ENCODE measurements at regions not wholly inside any gene's neighbourhood (a gene's known extent, or its start where the extent isn't known, plus 50 kb on each side); places are given as distances from the start of the nearest gene placed in this dataset.

DNA sequence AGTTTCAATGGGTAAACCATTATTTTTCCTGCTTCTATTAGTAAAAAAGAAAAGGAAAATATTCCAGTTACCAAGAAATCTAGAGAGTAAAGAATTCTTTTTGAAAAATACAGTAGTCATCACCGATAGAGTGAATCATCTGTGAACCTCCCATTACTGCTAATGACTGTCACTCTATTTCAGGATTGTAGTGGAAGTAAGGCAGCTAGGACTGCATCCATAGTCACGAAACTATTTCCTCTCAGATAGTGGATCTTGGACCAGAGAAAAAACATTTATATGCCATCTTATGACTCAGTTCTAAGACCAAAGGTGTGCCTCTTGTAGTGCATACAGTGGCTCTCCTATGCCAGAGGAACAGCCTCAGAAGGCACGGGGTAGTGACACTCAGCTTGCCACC, 173.9 kb upstream of the PLEKHA5 start:
- DNase-seq (ENCODE audit: extremely low read depth, low read depth) = no peak

DNA sequence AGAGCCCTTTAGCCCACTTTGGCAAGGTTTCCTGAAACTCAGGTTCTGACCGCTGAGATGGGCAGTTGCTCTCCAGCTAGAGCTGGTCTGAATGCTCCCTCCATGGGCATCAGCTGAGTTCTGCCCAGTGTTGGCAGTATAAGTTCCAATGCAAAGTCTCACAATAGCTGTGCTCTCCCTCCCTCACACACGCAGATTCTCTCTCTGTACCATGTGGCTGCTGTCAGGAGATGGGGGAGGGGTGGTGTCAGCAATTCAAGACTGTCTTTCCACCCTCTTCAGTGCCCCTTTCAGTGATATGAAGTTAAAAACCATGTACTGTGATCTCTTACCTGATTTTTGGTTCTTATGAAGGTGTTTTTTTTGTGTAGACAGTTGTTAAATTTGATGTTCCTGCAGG, 164.3 kb upstream of the PLEKHA5 start:
- no peak for DNase-seq (ENCODE audit: extremely low read depth, low read depth)

DNA sequence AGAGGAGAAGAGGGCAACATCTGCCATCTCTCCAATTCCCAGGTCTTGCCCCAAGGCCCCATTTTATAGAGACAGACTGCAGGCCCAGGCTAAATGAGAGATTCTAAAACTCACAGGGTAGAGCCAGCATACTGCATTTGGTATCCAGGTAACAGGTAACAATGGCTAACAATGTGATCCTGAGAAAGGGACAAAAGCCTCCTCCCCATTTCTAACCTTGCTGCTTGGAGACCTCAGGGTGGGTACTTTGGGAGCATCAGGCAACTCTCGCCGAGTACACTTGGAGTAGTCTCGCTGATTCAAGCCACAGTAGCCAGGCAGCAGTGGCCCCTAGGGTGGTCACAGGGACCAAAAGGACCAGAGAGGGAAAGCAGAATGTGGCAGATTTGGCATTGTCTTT, 162.6 kb upstream of the PLEKHA5 start:
- no peak for DNase-seq (ENCODE audit: extremely low read depth, low read depth)

- no peak for DNase-seq (ENCODE audit: extremely low read depth, low read depth)
Observed at GRCh38 chr12:18967814-18968213, 161.7 kb upstream of the PLEKHA5 start.

DNA sequence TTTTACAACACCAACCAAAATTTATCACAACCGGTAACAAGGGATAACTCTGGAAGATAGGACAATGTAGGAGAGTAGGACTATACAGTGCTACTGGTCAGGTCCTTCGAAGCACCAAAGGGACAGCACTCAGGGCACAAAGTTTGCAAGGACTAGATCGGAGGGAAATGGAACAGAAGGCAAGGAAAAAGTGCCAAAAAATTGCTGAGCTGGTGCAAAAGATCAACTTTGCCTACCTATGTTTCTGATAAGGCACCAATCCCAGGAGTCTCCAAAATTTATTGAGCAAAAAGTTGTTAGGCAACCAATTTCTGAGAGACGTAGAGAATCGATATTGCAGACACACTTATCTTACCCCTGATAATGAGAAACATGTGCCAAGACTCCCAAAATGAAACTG, 160.0 kb upstream of the PLEKHA5 start:
- DNase-seq (ENCODE audit: extremely low read depth, low read depth) = no peak

- no peak for DNase-seq (ENCODE audit: extremely low read depth, low read depth)
Observed at GRCh38 chr12:18970603-18971002, 158.9 kb upstream of the PLEKHA5 start.

DNA sequence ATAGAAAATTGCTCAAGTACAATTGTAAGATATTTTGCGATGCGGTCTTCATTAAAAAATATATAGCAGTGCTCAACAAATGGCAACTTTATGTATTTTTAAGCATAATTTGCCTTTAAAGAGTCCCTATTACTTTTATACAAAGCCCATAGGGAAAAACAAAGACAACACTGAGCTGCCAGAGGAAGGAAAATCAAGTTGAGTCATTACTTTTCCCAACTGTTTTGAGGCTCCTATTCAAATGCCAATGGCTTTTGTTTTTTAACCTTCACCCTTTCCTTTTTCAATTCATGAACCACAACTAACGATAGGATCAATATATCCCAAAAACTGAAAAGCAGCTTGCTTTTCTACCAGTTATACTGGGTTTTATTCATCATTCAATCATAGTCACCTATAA, 157.6 kb upstream of the PLEKHA5 start:
- no peak for DNase-seq (ENCODE audit: extremely low read depth, low read depth)

GRCh38 chr12:18975933-18976332, 153.6 kb upstream of the PLEKHA5 start:
- no peak for DNase-seq (ENCODE audit: extremely low read depth, low read depth)

GRCh38 chr12:18979401-18980126, 150.0 kb upstream of the PLEKHA5 start:
- DNase-seq (ENCODE audit: extremely low read depth, low read depth) = no peak

DNA sequence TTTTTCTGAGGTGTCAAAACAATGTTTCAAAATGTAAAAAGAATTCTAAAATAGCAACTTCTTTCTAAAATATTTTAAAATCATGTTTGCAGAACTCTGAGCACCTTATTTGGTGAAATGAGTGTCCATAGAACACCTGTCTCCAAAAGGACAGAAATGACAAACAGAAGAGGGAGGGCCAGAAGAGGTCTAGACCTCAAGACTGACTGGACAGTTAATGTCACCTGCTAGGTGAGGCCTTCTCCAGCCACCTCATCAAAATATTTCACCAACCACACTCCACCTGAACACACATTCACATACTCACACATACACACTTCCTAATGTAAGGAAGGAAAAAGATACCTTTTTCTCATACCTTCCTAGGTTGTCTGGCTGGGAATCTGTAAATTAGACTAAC, 147.8 kb upstream of the PLEKHA5 start:
- DNase-seq (ENCODE audit: extremely low read depth, low read depth) = no peak

GRCh38 chr12:18982226-18982949, 147.1 kb upstream of the PLEKHA5 start:
- DNase-seq (ENCODE audit: extremely low read depth, low read depth) = no peak

GRCh38 chr12:18983854-18984253, 145.7 kb upstream of the PLEKHA5 start:
- no peak for DNase-seq (ENCODE audit: extremely low read depth, low read depth)

GRCh38 chr12:18990856-18991255, 138.7 kb upstream of the PLEKHA5 start:
- DNase-seq (ENCODE audit: extremely low read depth, low read depth) = no peak

GRCh38 chr12:18992336-18992735, 137.2 kb upstream of the PLEKHA5 start:
- no peak for DNase-seq (ENCODE audit: extremely low read depth, low read depth)

- DNase-seq (ENCODE audit: extremely low read depth, low read depth) = no peak
Observed at GRCh38 chr12:18998343-18999261, 130.9 kb upstream of the PLEKHA5 start.

- no peak for DNase-seq (ENCODE audit: extremely low read depth, low read depth)
Observed at GRCh38 chr12:19000836-19001235, 128.7 kb upstream of the PLEKHA5 start.

- DNase-seq (ENCODE audit: extremely low read depth, low read depth) = no peak
Observed at GRCh38 chr12:19002216-19002615, 127.3 kb upstream of the PLEKHA5 start.

GRCh38 chr12:19003141-19003540, 126.4 kb upstream of the PLEKHA5 start:
- no peak for DNase-seq (ENCODE audit: extremely low read depth, low read depth)

DNA sequence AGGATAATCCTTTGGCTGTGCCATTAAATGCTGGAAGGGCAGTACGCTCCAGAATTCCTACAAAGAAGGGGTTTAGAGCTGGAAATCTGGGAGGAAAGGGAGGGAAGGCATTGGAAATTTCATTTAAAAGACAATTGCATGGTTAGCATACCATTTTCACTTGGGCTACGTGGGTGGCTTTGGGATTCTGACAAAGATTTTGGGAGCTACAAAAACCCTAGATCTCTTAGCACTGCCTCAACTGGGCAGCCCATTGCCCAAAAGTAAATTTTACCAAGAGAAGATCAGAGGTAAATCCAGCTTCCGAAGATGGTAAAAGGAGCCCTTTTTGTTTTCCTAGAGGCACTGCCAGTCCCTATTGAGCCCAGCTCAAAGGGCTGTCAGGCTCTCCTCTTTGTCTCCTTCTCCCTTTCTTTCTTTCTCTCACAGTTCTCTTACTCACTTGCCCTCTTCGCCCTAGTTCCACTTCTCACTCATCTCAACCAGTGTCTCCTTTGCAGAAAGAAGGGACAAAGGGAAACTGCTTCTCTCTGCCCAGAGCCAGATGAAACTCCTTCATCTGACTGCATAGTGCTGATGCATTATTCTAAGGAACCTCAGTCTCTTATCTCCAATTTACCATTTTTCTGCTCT, 125.4 kb upstream of the PLEKHA5 start:
- DNase-seq (ENCODE audit: extremely low read depth, low read depth) = no peak

- no peak for DNase-seq (ENCODE audit: extremely low read depth, low read depth)
Observed at GRCh38 chr12:19005257-19005801, 124.2 kb upstream of the PLEKHA5 start.
